ENCODE measurements at regions not wholly inside any gene's neighbourhood (a gene's known extent, or its start where the extent isn't known, plus 50 kb on each side); places are given as distances from the start of the nearest gene placed in this dataset.

DNA sequence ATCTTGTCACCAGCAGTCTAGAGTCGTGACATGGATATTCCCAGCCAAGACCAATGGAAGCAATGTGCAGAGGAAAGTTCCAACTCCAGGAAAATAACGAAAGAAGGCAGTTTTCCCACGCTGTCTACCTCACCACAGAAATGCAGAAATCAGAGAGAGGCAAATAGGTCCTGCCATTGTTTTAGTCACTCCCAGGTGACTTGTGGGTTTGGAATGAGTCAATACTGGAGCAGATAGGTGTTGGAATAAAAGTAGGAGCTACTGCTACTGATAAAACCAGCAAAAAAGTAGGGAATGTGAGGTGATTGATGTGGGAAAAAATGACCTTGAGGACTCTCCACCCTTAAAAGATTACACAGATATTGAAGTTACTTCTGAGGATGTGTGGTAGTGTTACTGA lies 72.8 kb upstream of the RAI2 start:
- H3K4me3 ChIP-seq (ENCODE audit: low read length): no peak overlapping the region
- DNase-seq (ENCODE audit: low read depth): peak; percentile 2
- TF ChIP-seq, protein P1, sequence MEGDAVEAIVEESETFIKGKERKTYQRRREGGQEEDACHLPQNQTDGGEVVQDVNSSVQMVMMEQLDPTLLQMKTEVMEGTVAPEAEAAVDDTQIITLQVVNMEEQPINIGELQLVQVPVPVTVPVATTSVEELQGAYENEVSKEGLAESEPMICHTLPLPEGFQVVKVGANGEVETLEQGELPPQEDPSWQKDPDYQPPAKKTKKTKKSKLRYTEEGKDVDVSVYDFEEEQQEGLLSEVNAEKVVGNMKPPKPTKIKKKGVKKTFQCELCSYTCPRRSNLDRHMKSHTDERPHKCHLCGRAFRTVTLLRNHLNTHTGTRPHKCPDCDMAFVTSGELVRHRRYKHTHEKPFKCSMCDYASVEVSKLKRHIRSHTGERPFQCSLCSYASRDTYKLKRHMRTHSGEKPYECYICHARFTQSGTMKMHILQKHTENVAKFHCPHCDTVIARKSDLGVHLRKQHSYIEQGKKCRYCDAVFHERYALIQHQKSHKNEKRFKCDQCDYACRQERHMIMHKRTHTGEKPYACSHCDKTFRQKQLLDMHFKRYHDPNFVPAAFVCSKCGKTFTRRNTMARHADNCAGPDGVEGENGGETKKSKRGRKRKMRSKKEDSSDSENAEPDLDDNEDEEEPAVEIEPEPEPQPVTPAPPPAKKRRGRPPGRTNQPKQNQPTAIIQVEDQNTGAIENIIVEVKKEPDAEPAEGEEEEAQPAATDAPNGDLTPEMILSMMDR (IDR thresholded peaks at IDR 0.05; ENCODE audit: insufficient read depth, low read depth, low read length, missing control alignments): no peak

DNA sequence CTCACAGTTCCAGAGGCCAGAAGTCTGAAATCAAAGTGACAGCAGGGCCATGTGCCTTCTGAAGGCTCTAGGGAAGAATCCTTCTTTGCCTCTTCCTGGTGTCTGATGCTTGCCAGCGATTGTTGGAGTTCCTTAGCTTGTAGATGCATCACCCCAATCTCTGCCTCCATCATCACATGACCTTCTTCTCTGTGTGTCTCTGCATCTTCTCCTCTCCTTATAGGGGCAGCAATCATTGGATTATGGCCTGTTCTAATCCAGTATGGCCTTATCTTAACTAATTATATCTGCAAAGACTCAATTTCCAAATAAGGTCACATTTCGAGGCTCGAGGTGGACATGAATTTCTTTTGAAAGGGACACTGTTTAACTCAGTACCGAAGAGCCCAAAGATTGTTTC lies 71.7 kb upstream of the RAI2 start:
- H3K4me3 ChIP-seq (ENCODE audit: low read length): no peak overlapping the region
- DNase-seq (ENCODE audit: low read depth): no peak
- TF ChIP-seq, protein P1 (IDR thresholded peaks at IDR 0.05; ENCODE audit: insufficient read depth, low read depth, low read length, missing control alignments): no peak

DNA sequence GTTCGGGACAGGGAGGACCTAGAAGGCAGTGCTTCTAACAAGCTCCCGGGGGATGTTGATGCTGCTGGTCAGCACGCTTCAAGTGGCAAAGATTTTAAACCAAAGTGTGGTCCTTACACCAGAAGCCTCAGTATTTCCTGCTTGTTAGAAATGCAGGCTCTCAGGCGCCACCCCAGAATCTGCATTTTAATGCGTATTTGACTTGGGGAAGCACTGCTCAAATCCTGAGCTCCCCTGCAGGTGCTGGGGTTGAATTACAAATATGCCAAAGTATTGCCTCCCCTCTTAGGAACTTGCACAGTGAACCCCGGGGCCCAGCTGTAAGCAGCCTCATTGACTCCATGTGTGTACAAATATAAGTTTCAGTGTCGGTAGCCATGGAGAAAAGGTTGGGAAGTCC lies 70.8 kb upstream of the RAI2 start:
- no peak for DNase-seq (ENCODE audit: low read depth)
- no peak overlapping the region for H3K4me3 ChIP-seq (ENCODE audit: low read length)
- TF ChIP-seq, protein P1 (IDR thresholded peaks at IDR 0.05; ENCODE audit: insufficient read depth, low read depth, low read length, missing control alignments): no peak

DNA sequence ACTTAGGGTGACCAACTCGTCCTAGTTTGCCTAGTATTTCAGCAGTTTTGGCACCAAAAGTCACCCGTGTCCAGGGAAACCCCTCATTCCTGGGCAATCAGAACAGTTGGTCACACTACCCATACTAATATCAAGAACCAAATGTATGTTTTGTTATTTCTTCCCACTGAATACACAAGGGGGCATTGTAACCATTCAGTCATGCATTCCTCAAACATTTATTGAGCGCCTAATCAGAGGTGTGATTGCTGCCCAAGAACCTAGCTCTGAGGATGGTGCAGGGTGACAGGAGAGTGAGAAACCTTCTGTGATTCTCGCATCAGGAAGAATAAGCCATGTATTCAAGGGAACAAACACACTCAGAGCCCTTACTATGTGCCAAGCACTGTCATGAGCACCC lies 69.8 kb upstream of the RAI2 start:
- TF ChIP-seq, protein P1 (IDR thresholded peaks at IDR 0.05; ENCODE audit: insufficient read depth, low read depth, low read length, missing control alignments): no peak
- no peak overlapping the region for H3K4me3 ChIP-seq (ENCODE audit: low read length)
- DNase-seq (ENCODE audit: low read depth): no peak

DNA sequence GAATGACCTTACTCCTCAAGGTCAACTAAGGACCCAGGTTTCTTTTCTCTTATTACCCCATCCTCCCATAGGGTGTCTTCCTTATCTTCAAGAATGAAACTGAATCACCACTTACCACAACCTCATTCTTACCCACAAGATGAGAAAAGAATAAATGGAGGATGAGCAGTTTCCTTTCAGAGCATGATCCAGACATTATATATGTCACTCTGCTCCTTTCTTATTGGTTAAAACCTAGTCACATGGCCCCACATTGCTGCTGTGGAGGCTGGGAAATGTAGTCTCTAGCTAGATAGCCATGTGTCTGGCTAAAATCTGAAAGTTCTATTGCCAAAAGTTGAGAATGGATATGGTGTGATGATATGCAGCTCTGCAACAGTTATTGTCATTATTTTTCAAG lies 62.4 kb upstream of the RAI2 start:
- no peak overlapping the region for H3K4me3 ChIP-seq (ENCODE audit: low read length)
- DNase-seq (ENCODE audit: low read depth): no peak
- TF ChIP-seq, protein P1 (IDR thresholded peaks at IDR 0.05; ENCODE audit: insufficient read depth, low read depth, low read length, missing control alignments): no peak

DNA sequence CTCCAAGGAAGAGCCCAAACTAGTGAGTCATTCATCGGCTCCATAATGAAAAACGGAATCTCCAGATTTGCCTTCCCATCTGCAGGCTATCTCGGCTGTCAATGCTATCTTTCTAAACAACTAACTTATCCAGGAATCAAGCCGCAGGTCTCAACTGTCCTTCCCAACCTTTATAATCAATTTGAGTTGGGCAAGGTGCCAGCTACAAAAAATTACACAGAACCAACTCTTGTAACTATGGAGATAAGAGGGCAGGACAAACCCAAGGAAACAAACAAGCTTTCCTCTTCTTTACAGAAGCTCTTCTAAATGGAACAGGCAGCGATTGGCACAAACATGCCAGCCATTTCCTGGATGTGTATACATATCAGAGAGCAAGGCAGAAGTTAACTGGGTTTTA lies 61.2 kb upstream of the RAI2 start:
- DNase-seq (ENCODE audit: low read depth): no peak
- no peak overlapping the region for H3K4me3 ChIP-seq (ENCODE audit: low read length)
- TF ChIP-seq, protein P1 (IDR thresholded peaks at IDR 0.05; ENCODE audit: insufficient read depth, low read depth, low read length, missing control alignments): no peak

DNA sequence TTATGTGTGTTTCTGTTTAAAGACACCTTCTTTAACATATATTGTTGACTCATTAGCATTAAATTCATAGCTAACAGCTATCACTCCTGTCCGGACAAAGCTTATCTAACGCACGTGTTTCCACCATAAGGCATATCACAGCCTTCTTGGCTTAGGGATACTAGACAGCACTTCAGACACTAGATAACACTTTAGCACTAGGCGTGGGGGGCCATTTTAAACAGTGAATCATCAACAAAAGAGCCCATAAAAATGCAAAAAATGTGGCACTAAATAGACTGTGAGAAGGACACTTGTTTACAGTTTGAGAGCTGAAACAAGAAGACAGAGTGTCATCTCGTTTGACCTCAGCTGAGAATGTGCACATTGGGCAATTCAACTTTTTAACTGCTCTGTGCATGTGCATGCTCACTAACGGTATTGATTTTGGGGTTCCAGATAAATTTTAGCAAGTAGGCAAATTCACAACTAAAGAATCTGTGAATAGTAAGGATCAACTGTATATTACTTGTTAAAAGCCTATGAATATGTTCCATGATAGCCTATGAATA lies 58.9 kb upstream of the RAI2 start:
- no peak for DNase-seq (ENCODE audit: low read depth)
- TF ChIP-seq, protein P1 (IDR thresholded peaks at IDR 0.05; ENCODE audit: insufficient read depth, low read depth, low read length, missing control alignments): no peak
- H3K4me3 ChIP-seq (ENCODE audit: low read length): no peak overlapping the region
